CD8-positive, alpha-beta memory T cell (primary cell): ENCODE measurements at regions not wholly inside any gene's neighbourhood (a gene's known extent, or its start where the extent isn't known, plus 50 kb on each side); places are given as distances from the start of the nearest gene placed in this dataset.

Experiments
- CTCF ChIA-PET: fragments of 350-600 bp; sonication (Branson Sonifier 250); formaldehyde crosslinking; loops from one replicate; lab custom pipeline; 2021; ENCODE audit warnings: antibody characterized with exemption; lab: Charles Lee
- POLR2A ChIA-PET: fragments of 350-600 bp; sonication (Branson Sonifier 250); formaldehyde crosslinking; loops from one replicate; lab custom pipeline; 2021; ENCODE audit warnings: antibody characterized with exemption; lab: Charles Lee
- DNase-seq, 5 donors: peaks; one replicate each; pipeline versions ENCODE4 v3.0.0 to v3.0.0-alpha.2; 2020 to 2022; ENCODE audit warnings: mixed read lengths in 1 of 5
- H3K27ac ChIP-seq: one replicate; pipeline ENCODE4 v1.7.0; 2013; ENCODE audit warnings: low read depth, mild to moderate bottlenecking, low read length, moderate library complexity
- H3K27me3 ChIP-seq: 2 replicates; pipeline ENCODE4 v1.7.0; 2013; ENCODE audit warnings: low read length, mild to moderate bottlenecking; ENCODE audit not compliant: insufficient read depth, poor library complexity, severe bottlenecking
- H3K36me3 ChIP-seq: 2 replicates; pipeline ENCODE4 v1.7.0; 2013; ENCODE audit warnings: mild to moderate bottlenecking, low read length, moderate library complexity; ENCODE audit not compliant: insufficient read depth
- H3K4me1 ChIP-seq: 2 replicates; pipeline ENCODE4 v1.7.0; 2013; ENCODE audit warnings: mild to moderate bottlenecking, low read length, moderate library complexity; ENCODE audit not compliant: insufficient read depth
- H3K4me3 ChIP-seq: 2 replicates; pipeline ENCODE4 v1.7.0; 2013; ENCODE audit warnings: mild to moderate bottlenecking, low read length
- H3K9me3 ChIP-seq: 2 replicates; pipeline ENCODE4 v1.7.0; 2013; ENCODE audit warnings: mild to moderate bottlenecking, low read length
- H3K27ac Mint-ChIP-seq, 8 donors: one replicate each; pipeline ENCODE4 v1.8.0; 2020 to 2021; ENCODE audit warnings: mixed read lengths in 8 of 8, mild to moderate bottlenecking in 6 of 8, inconsistent platforms in 3 of 8, moderate library complexity in 3 of 8
- H3K27me3 Mint-ChIP-seq, 2 donors: one replicate each; pipeline ENCODE4 v1.8.0; 2020 to 2021; ENCODE audit warnings: mixed read lengths in 2 of 2, mild to moderate bottlenecking in 1 of 2, moderate library complexity in 1 of 2
- H3K36me3 Mint-ChIP-seq, 3 donors: one replicate each; pipeline ENCODE4 v1.8.0; 2020 to 2021; ENCODE audit warnings: mixed read lengths in 3 of 3, inconsistent platforms in 1 of 3, mild to moderate bottlenecking in 1 of 3
- H3K4me1 Mint-ChIP-seq, 3 donors: one replicate each; pipeline ENCODE4 v1.8.0; 2020 to 2021; ENCODE audit warnings: mixed read lengths in 3 of 3, inconsistent platforms in 1 of 3, mild to moderate bottlenecking in 1 of 3
- H3K4me3 Mint-ChIP-seq, 7 donors: one replicate each; pipeline ENCODE4 v1.8.0; 2020 to 2021; ENCODE audit warnings: mixed read lengths in 7 of 7, mild to moderate bottlenecking in 6 of 7, moderate library complexity in 4 of 7, inconsistent platforms in 2 of 7
- H3K9me3 Mint-ChIP-seq, 5 donors: one replicate each; pipeline ENCODE4 v1.8.0; 2020 to 2022; ENCODE audit warnings: mixed read lengths in 5 of 5, mild to moderate bottlenecking in 3 of 5, moderate library complexity in 2 of 5, inconsistent platforms in 1 of 5

- H3K27me3 ChIP-seq = no peaks in the 10 kb centered on the region
- no peaks in the 10 kb centered on the region for H3K4me1 ChIP-seq
- CTCF ChIA-PET = no interaction called here
- H3K27ac Mint-ChIP-seq = no peak overlapping the region
- DNase-seq = no peak
- H3K9me3 Mint-ChIP-seq = no peaks in the 10 kb centered on the region
- H3K4me1 Mint-ChIP-seq = no peaks in the 10 kb centered on the region
- no peak overlapping the region for H3K27ac ChIP-seq
- peaks cover 0 to 3% of the 10 kb centered on the region in 2 donors for H3K27me3 Mint-ChIP-seq
- H3K4me3 Mint-ChIP-seq = no peak overlapping the region
- H3K4me3 ChIP-seq = no peak overlapping the region
- H3K36me3 ChIP-seq = no peaks in the 10 kb centered on the region
- no peaks in the 10 kb centered on the region for H3K9me3 ChIP-seq
- POLR2A ChIA-PET = no interaction called here
- no peaks in the 10 kb centered on the region for H3K36me3 Mint-ChIP-seq
Measured at GRCh38 chr2:6576302-6576701, 289.4 kb downstream of the CMPK2 start.

GRCh38 chr2:6577960-6578359, 287.7 kb downstream of the CMPK2 start:
- Histone ChIP-seq H3K36me3 (no peaks in the 10 kb centered on the region), H3K4me1 (no peaks in the 10 kb centered on the region), H3K9me3 (no peaks in the 10 kb centered on the region), H3K27me3 (no peaks in the 10 kb centered on the region), H3K27ac (no peak overlapping the region), H3K4me3 (no peak overlapping the region)
- ChIA-PET POLR2A (no interaction called here), CTCF (no interaction called here)
- Mint-ChIP-seq H3K36me3 (no peaks in the 10 kb centered on the region), H3K4me1 (no peaks in the 10 kb centered on the region), H3K4me3 (no peak overlapping the region), H3K27ac (no peak overlapping the region), H3K9me3 (no peaks in the 10 kb centered on the region), H3K27me3 (peaks cover 0 to 3% of the 10 kb centered on the region in 2 donors)
- DNase-seq = no peak

- Histone ChIP-seq H3K27ac (no peak overlapping the region), H3K4me1 (no peaks in the 10 kb centered on the region), H3K4me3 (no peak overlapping the region), H3K9me3 (no peaks in the 10 kb centered on the region), H3K36me3 (no peaks in the 10 kb centered on the region), H3K27me3 (no peaks in the 10 kb centered on the region)
- no peak overlapping the region for H3K27ac Mint-ChIP-seq
- no peaks in the 10 kb centered on the region for H3K9me3 Mint-ChIP-seq
- no peaks in the 10 kb centered on the region for H3K4me1 Mint-ChIP-seq
- POLR2A ChIA-PET = no interaction called here
- CTCF ChIA-PET = no interaction called here
- peaks cover 0 to 3% of the 10 kb centered on the region in 2 donors for H3K27me3 Mint-ChIP-seq
- H3K36me3 Mint-ChIP-seq = no peaks in the 10 kb centered on the region
- H3K4me3 Mint-ChIP-seq = no peak overlapping the region
- no peak for DNase-seq
Measured at GRCh38 chr2:6578416-6578815, 287.3 kb downstream of the CMPK2 start.

- no peaks in the 10 kb centered on the region for H3K36me3 Mint-ChIP-seq
- no peak overlapping the region for H3K4me3 Mint-ChIP-seq
Measured at GRCh38 chr2:6579281-6579680, 286.4 kb downstream of the CMPK2 start.

GRCh38 chr2:6580982-6581381, 284.7 kb downstream of the CMPK2 start:
- ChIA-PET CTCF (no interaction called here), POLR2A (no interaction called here)
- Mint-ChIP-seq H3K36me3 (no peaks in the 10 kb centered on the region), H3K27ac (no peak overlapping the region), H3K4me1 (no peaks in the 10 kb centered on the region), H3K9me3 (no peaks in the 10 kb centered on the region), H3K27me3 (peaks cover 0 to 3% of the 10 kb centered on the region in 2 donors), H3K4me3 (no peak overlapping the region)
- H3K9me3 ChIP-seq = no peaks in the 10 kb centered on the region
- H3K4me3 ChIP-seq = no peak overlapping the region
- no peaks in the 10 kb centered on the region for H3K4me1 ChIP-seq
- no peak for DNase-seq
- H3K36me3 ChIP-seq = no peaks in the 10 kb centered on the region
- H3K27me3 ChIP-seq = no peaks in the 10 kb centered on the region
- H3K27ac ChIP-seq = no peak overlapping the region

More at GRCh38 chr2:6579281-6579680, 286.4 kb downstream of the CMPK2 start:
- Histone ChIP-seq H3K27ac (no peak overlapping the region), H3K9me3 (no peaks in the 10 kb centered on the region), H3K27me3 (no peaks in the 10 kb centered on the region), H3K36me3 (no peaks in the 10 kb centered on the region), H3K4me1 (no peaks in the 10 kb centered on the region), H3K4me3 (no peak overlapping the region)
- DNase-seq = no peak
- ChIA-PET CTCF (no interaction called here), POLR2A (no interaction called here)
- no peaks in the 10 kb centered on the region for H3K9me3 Mint-ChIP-seq
- no peak overlapping the region for H3K27ac Mint-ChIP-seq
- H3K4me1 Mint-ChIP-seq = no peaks in the 10 kb centered on the region
- peaks cover 0 to 3% of the 10 kb centered on the region in 2 donors for H3K27me3 Mint-ChIP-seq

GRCh38 chr2:6589150-6589549, 276.6 kb downstream of the CMPK2 start:
- no peak overlapping the region for H3K27ac ChIP-seq
- peaks cover 0 to 1% of the 10 kb centered on the region in 2 donors for H3K27me3 Mint-ChIP-seq
- POLR2A ChIA-PET = no interaction called here
- H3K36me3 Mint-ChIP-seq = no peaks in the 10 kb centered on the region
- no peaks in the 10 kb centered on the region for H3K36me3 ChIP-seq
- CTCF ChIA-PET = no interaction called here
- no peaks in the 10 kb centered on the region for H3K9me3 ChIP-seq
- no peaks in the 10 kb centered on the region for H3K4me1 ChIP-seq
- no peak for DNase-seq
- H3K4me3 Mint-ChIP-seq = no peak overlapping the region
- H3K9me3 Mint-ChIP-seq = no peaks in the 10 kb centered on the region
- H3K4me3 ChIP-seq = no peak overlapping the region
- H3K27ac Mint-ChIP-seq = no peak overlapping the region
- no peaks in the 10 kb centered on the region for H3K4me1 Mint-ChIP-seq
- no peaks in the 10 kb centered on the region for H3K27me3 ChIP-seq

- no peak overlapping the region for H3K4me3 Mint-ChIP-seq
- peaks cover 0 to 3% (median 0%) of the 10 kb centered on the region in 5 donors for H3K9me3 Mint-ChIP-seq
- POLR2A ChIA-PET = no interaction called here
- H3K4me3 ChIP-seq = no peak overlapping the region
- no peak overlapping the region for H3K27ac Mint-ChIP-seq
- no peaks in the 10 kb centered on the region for H3K36me3 ChIP-seq
- no peaks in the 10 kb centered on the region for H3K4me1 ChIP-seq
- no peak for DNase-seq
- no peaks in the 10 kb centered on the region for H3K36me3 Mint-ChIP-seq
- no peaks in the 10 kb centered on the region for H3K9me3 ChIP-seq
- H3K27me3 Mint-ChIP-seq = peaks cover 0 to 1% of the 10 kb centered on the region in 2 donors
- no peaks in the 10 kb centered on the region for H3K27me3 ChIP-seq
- H3K27ac ChIP-seq = no peak overlapping the region
- CTCF ChIA-PET = no interaction called here
- H3K4me1 Mint-ChIP-seq = no peaks in the 10 kb centered on the region
Measured at GRCh38 chr2:6590442-6590841, 275.3 kb downstream of the CMPK2 start.

GRCh38 chr2:6602471-6602870, 263.2 kb downstream of the CMPK2 start:
- Mint-ChIP-seq H3K36me3 (no peaks in the 10 kb centered on the region), H3K27ac (no peak overlapping the region), H3K27me3 (no peaks in the 10 kb centered on the region), H3K4me1 (no peaks in the 10 kb centered on the region), H3K4me3 (no peak overlapping the region), H3K9me3 (no peaks in the 10 kb centered on the region)
- H3K27me3 ChIP-seq = no peaks in the 10 kb centered on the region
- H3K4me3 ChIP-seq = no peak overlapping the region
- no peaks in the 10 kb centered on the region for H3K9me3 ChIP-seq
- POLR2A ChIA-PET = no interaction called here
- no peaks in the 10 kb centered on the region for H3K36me3 ChIP-seq
- no peaks in the 10 kb centered on the region for H3K4me1 ChIP-seq
- H3K27ac ChIP-seq = no peak overlapping the region
- DNase-seq = no peak
- CTCF ChIA-PET = no interaction called here
